Adrenal gland (tissue), 5 donors: ENCODE measurements at regions not wholly inside any gene's neighbourhood (a gene's known extent, or its start where the extent isn't known, plus 50 kb on each side); places are given as distances from the start of the nearest gene placed in this dataset.
"Not testable (repeated sequence)": the region's sequence is repeated elsewhere in the genome, so short reads cannot be mapped to it uniquely, and the experiment has no call there.

ENCODE experiments used
- POLR2A ChIP-seq, 2 donors: fragments of 450-650 bp; IDR thresholded peaks; one replicate each; pipeline ENCODE4 v1.6.1; 2017; ENCODE audit warnings: antibody characterized with exemption in 2 of 2, mild to moderate bottlenecking in 2 of 2, moderate library complexity in 1 of 2
- TF ChIP-seq, protein P1 (sequence below), 6 experiments: fragments of 450-650 bp in 4 of 6; fragments of 200-600 bp in 2 of 6; sonication (generic) in 1 of 6; IDR thresholded peaks; 1 replicate in 5 of 6; 2 replicates in 1 of 6; pipeline versions ENCODE4 v1.5.1 to v1.8.0; 2016 to 2021; ENCODE audit warnings: antibody characterized with exemption in 6 of 6, mild to moderate bottlenecking in 2 of 6, moderate library complexity in 1 of 6
- donor health status: DM: no; HTN: no; CAD: no.

DNA sequence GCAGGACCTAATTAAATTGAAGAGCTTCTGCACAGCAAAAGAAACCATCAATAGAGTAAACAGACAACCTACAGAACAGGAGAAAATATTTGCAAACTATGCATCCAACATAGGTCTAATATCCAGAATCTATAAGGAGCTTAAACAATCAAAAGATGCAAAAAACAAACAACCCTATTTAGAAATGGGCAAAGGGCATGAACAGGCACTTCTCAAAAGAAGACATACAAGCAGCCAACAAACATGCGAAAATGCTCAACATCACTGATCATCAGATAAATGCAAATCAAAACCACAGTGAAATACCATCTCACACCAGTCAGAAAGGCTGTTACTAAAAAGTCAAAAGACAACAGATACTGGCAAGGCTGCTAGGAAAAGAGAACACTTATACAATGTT, 189.2 kb downstream of the CYP26B1 start:
- TF ChIP-seq, protein P1, sequence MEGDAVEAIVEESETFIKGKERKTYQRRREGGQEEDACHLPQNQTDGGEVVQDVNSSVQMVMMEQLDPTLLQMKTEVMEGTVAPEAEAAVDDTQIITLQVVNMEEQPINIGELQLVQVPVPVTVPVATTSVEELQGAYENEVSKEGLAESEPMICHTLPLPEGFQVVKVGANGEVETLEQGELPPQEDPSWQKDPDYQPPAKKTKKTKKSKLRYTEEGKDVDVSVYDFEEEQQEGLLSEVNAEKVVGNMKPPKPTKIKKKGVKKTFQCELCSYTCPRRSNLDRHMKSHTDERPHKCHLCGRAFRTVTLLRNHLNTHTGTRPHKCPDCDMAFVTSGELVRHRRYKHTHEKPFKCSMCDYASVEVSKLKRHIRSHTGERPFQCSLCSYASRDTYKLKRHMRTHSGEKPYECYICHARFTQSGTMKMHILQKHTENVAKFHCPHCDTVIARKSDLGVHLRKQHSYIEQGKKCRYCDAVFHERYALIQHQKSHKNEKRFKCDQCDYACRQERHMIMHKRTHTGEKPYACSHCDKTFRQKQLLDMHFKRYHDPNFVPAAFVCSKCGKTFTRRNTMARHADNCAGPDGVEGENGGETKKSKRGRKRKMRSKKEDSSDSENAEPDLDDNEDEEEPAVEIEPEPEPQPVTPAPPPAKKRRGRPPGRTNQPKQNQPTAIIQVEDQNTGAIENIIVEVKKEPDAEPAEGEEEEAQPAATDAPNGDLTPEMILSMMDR (IDR thresholded peaks at IDR 0.05), result not testable (repeated sequence)
- TF ChIP-seq POLR2A (IDR thresholded peaks at IDR 0.05), result not testable (repeated sequence)
